B cell (primary cell): ENCODE measurements at regions not wholly inside any gene's neighbourhood (a gene's known extent, or its start where the extent isn't known, plus 50 kb on each side); places are given as distances from the start of the nearest gene placed in this dataset.

Source experiments
- ATAC-seq: fragments of 200-7000 bp; cut with Tn5 transposase; one replicate; pipeline ENCODE4 v1.10.0; 2021; ENCODE audit warnings: low read depth, mild to moderate bottlenecking, moderate number of reproducible peaks, moderate library complexity
- CTCF ChIA-PET: fragments of 350-600 bp; sonication (Branson Sonifier 250); formaldehyde crosslinking; loops from one replicate; lab custom pipeline; 2021; ENCODE audit warnings: antibody characterized with exemption, inconsistent platforms; lab: Charles Lee
- POLR2A ChIA-PET: fragments of 350-600 bp; sonication (Branson Sonifier 250); formaldehyde crosslinking; loops from one replicate; lab custom pipeline; 2021; ENCODE audit warnings: antibody characterized with exemption; lab: Charles Lee
- DNase-seq: peaks from one replicate; pipeline ENCODE4 v3.0.0; 2013
- H2AFZ ChIP-seq: 2 replicates; pipeline ENCODE4 v1.6.1; 2012; ENCODE audit warnings: mild to moderate bottlenecking, low read depth, low read length; ENCODE audit not compliant: insufficient read depth, poor library complexity, severe bottlenecking
- H3K27ac ChIP-seq, 2 donors: 1 replicate in 1 of 2; 2 replicates in 1 of 2; pipeline ENCODE4 v1.5.1; 2012 to 2013; ENCODE audit warnings: low read length in 2 of 2, mild to moderate bottlenecking in 2 of 2, moderate library complexity in 1 of 2
- H3K27me3 ChIP-seq, 4 experiments: fragments of 200-600 bp in 1 of 4; sonication (generic) in 1 of 4; replicated peaks in 1 of 4; 1 replicate in 2 of 4; 2 replicates in 2 of 4; pipeline versions ENCODE4 v1.6.1 to v1.7.0; 2013 to 2016; ENCODE audit warnings: low read length in 3 of 4, mild to moderate bottlenecking in 2 of 4, mixed read lengths in 1 of 4, moderate library complexity in 1 of 4; ENCODE audit not compliant: insufficient read depth in 4 of 4, control insufficient read depth in 3 of 4; ENCODE audit errors: control extremely low read depth in 1 of 4
- H3K36me3 ChIP-seq, 2 experiments: replicated peaks in 1 of 2; 1 replicate in 1 of 2; 2 replicates in 1 of 2; pipeline versions ENCODE4 v1.6.1 to v1.7.1; 2013; ENCODE audit warnings: low read length in 1 of 2; ENCODE audit not compliant: insufficient read depth in 2 of 2, control insufficient read depth in 1 of 2; ENCODE audit errors: control extremely low read depth in 1 of 2, extremely low read depth in 1 of 2
- H3K4me1 ChIP-seq, 2 donors: fragments of 200-600 bp in 1 of 2; sonication (generic) in 1 of 2; 1 replicate in 1 of 2; 2 replicates in 1 of 2; pipeline versions ENCODE4 v1.5.1 to v1.6.1; 2013 to 2017; ENCODE audit warnings: low read length in 2 of 2; ENCODE audit not compliant: control insufficient read depth in 2 of 2, insufficient read depth in 2 of 2
- H3K4me2 ChIP-seq: replicated peaks from 2 replicates; pipeline ENCODE3; 2012; ENCODE audit warnings: mild to moderate bottlenecking, low read depth, low read length; ENCODE audit not compliant: poor library complexity, severe bottlenecking
- H3K4me3 ChIP-seq, 5 experiments: fragments of 200-600 bp in 1 of 5; sonication (generic) in 1 of 5; 1 replicate in 3 of 5; 2 replicates in 2 of 5; pipeline versions ENCODE4 v1.5.1 to v1.7.0; 2011 to 2016; ENCODE audit warnings: low read length in 4 of 5, mild to moderate bottlenecking in 4 of 5, low read depth in 2 of 5, control low read depth in 1 of 5, moderate library complexity in 1 of 5; ENCODE audit not compliant: insufficient read depth in 1 of 5; ENCODE audit errors: control extremely low read depth in 1 of 5, extremely low read depth in 1 of 5
- H3K79me2 ChIP-seq: fragments of 200-600 bp; sonication (generic); one replicate; pipeline ENCODE4 v1.6.0; 2016; ENCODE audit warnings: low read length; ENCODE audit not compliant: control insufficient read depth, insufficient read depth
- H3K9ac ChIP-seq: fragments of 200-600 bp; sonication (generic); 2 replicates; pipeline ENCODE4 v1.6.1; 2017; ENCODE audit warnings: mild to moderate bottlenecking, low read length, moderate library complexity
- H3K9me3 ChIP-seq, 3 donors: one replicate each; pipeline versions ENCODE4 v1.6.1 to v1.7.1; 2013; ENCODE audit warnings: low read length in 2 of 3; ENCODE audit not compliant: control insufficient read depth in 2 of 3, insufficient read depth in 1 of 3; ENCODE audit errors: control extremely low read depth in 1 of 3
- H4K20me1 ChIP-seq: 2 replicates; pipeline ENCODE4 v1.6.0; 2012; ENCODE audit warnings: mild to moderate bottlenecking, low read length; ENCODE audit not compliant: insufficient read depth, control insufficient read depth, poor library complexity, severe bottlenecking
- H3K27ac Mint-ChIP-seq: one replicate; pipeline ENCODE4 v1.8.0; 2021; ENCODE audit warnings: mixed read lengths
- H3K27me3 Mint-ChIP-seq: one replicate; pipeline ENCODE4 v1.8.0; 2021; ENCODE audit warnings: mixed read lengths
- H3K4me1 Mint-ChIP-seq: one replicate; pipeline ENCODE4 v1.8.0; 2021; ENCODE audit warnings: mixed read lengths
- H3K4me3 Mint-ChIP-seq: one replicate; pipeline ENCODE4 v1.8.0; 2021; ENCODE audit warnings: mixed read lengths
- H3K9me3 Mint-ChIP-seq: one replicate; pipeline ENCODE4 v1.8.0; 2022; ENCODE audit warnings: mixed read lengths; ENCODE audit not compliant: insufficient read depth
- EZH2 ChIP-seq: IDR thresholded peaks from 2 replicates; pipeline ENCODE4 v1.6.1; 2012; ENCODE audit warnings: borderline replicate concordance, low read depth, mild to moderate bottlenecking, moderate library complexity, low read length; ENCODE audit not compliant: insufficient read depth, poor library complexity, severe bottlenecking
- WGBS: methylation state at CpG from one replicate; pipeline ENCODE4 v1.1.5; 2013; ENCODE audit warnings: missing lambda C conversion rate; ENCODE audit not compliant: insufficient coverage; 5-methylcytosine and 5-hydroxymethylcytosine counted together
- intact Hi-C: fragments of 100-400 bp; cut with micrococcal nuclease; formaldehyde crosslinking; loops from one replicate; pipeline ENCODE4 v1.10.0; 2022
- TF ChIP-seq, protein P1 (sequence below): fragments of 200-600 bp; IDR thresholded peaks from one replicate; pipeline ENCODE4 v1.8.0; 2022; ENCODE audit warnings: antibody characterized with exemption, mild to moderate bottlenecking

DNA sequence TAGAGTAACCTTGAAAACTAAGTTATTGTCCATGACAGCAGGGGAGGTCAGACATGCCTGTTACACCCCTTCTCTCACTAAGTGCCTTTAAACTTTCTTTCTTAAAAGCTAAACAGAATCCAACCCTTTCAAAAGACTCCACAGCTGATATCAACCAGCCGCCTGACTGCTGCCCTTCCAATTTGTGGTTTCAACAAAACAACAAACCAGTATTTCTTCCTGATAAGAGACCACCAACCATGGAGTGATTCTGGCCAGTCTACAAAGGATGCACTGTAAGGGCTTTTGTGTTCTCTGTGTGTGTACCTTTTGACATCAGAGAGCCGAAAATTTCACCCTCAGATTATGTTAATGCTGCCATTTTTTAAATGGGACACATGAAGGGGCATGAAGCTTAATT, 1204.2 kb downstream of the ROBO2 start:
- no peak for DNase-seq
- no peak overlapping the region for H3K4me3 Mint-ChIP-seq
- WGBS: 100% methylated on average over 1 of the region's 2 CpGs
- no peak for ATAC-seq
- no peaks in the 10 kb centered on the region for H3K4me1 Mint-ChIP-seq
- Histone ChIP-seq H3K79me2 (no peaks in the 10 kb centered on the region), H3K27me3 (no peaks in the 10 kb centered on the region), H3K36me3 (no peaks in the 10 kb centered on the region), H3K4me2 (no peak overlapping the region), H3K9ac (no peak overlapping the region), H3K4me3 (no peak overlapping the region), H3K9me3 (peaks cover 0 to 10% (median 0%) of the 10 kb centered on the region in 3 donors), H2AFZ (no peak overlapping the region), H3K4me1 (no peaks in the 10 kb centered on the region), H3K27ac (no peak overlapping the region), H4K20me1 (no peaks in the 10 kb centered on the region)
- H3K9me3 Mint-ChIP-seq: peaks cover 5% of the 10 kb centered on the region
- TF ChIP-seq EZH2: no peak
- TF ChIP-seq, protein P1, sequence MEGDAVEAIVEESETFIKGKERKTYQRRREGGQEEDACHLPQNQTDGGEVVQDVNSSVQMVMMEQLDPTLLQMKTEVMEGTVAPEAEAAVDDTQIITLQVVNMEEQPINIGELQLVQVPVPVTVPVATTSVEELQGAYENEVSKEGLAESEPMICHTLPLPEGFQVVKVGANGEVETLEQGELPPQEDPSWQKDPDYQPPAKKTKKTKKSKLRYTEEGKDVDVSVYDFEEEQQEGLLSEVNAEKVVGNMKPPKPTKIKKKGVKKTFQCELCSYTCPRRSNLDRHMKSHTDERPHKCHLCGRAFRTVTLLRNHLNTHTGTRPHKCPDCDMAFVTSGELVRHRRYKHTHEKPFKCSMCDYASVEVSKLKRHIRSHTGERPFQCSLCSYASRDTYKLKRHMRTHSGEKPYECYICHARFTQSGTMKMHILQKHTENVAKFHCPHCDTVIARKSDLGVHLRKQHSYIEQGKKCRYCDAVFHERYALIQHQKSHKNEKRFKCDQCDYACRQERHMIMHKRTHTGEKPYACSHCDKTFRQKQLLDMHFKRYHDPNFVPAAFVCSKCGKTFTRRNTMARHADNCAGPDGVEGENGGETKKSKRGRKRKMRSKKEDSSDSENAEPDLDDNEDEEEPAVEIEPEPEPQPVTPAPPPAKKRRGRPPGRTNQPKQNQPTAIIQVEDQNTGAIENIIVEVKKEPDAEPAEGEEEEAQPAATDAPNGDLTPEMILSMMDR: no peak
- H3K27me3 Mint-ChIP-seq: no peaks in the 10 kb centered on the region
- intact Hi-C loops: no loop called here
- ChIA-PET POLR2A (no interaction called here), CTCF (interaction anchor here (0.8 kb wide), 1 partner anchor 9 kb away, joined by 3 read pairs; no protein-coding TSS in a partner anchor)
- no peak overlapping the region for H3K27ac Mint-ChIP-seq

DNA sequence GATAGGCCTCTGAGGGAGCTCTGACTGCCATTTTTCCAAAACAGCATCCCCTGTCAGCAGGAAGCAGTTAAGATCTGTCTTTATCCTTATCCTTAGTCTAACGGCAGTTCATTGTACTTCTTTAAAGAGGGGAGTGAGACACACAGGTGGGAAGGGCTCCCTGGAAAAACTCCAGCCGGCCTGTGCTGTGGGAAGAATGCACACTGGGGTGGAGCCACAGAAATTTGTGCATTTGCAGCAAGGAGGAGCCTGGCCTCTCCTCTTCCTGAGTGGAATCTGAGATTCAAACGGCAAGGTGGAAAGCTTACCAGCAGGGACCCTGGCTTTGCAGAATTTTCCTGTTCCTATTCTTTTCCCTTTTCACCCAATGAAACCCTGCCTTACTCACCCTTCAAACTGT, 1209.4 kb downstream of the ROBO2 start:
- Mint-ChIP-seq H3K4me3 (no peak overlapping the region), H3K27ac (no peak overlapping the region), H3K27me3 (no peaks in the 10 kb centered on the region), H3K4me1 (no peaks in the 10 kb centered on the region), H3K9me3 (peaks cover 12% of the 10 kb centered on the region)
- TF ChIP-seq, protein P1: no peak
- TF ChIP-seq EZH2: no peak
- no peak overlapping the region for H3K27ac ChIP-seq
- H4K20me1 ChIP-seq: no peaks in the 10 kb centered on the region
- 86% methylated on average over 1 of the region's 3 CpGs for WGBS
- no peak overlapping the region for H3K4me3 ChIP-seq
- DNase-seq (no peak), ATAC-seq (no peak)
- H3K9me3 ChIP-seq: peaks cover 0 to 11% (median 0%) of the 10 kb centered on the region in 3 donors
- POLR2A ChIA-PET: no interaction called here
- H3K36me3 ChIP-seq: no peaks in the 10 kb centered on the region
- H3K4me2 ChIP-seq: no peak overlapping the region
- no peak overlapping the region for H2AFZ ChIP-seq
- H3K9ac ChIP-seq: no peak overlapping the region
- intact Hi-C loops: no loop called here
- no peaks in the 10 kb centered on the region for H3K4me1 ChIP-seq
- no peaks in the 10 kb centered on the region for H3K27me3 ChIP-seq
- H3K79me2 ChIP-seq: no peaks in the 10 kb centered on the region
- CTCF ChIA-PET: no interaction called here
